ENCODE measurements at regions not wholly inside any gene's neighbourhood (a gene's known extent, or its start where the extent isn't known, plus 50 kb on each side); places are given as distances from the start of the nearest gene placed in this dataset.
"Not testable (repeated sequence)": the region's sequence is repeated elsewhere in the genome, so short reads cannot be mapped to it uniquely, and the experiment has no call there.

DNA sequence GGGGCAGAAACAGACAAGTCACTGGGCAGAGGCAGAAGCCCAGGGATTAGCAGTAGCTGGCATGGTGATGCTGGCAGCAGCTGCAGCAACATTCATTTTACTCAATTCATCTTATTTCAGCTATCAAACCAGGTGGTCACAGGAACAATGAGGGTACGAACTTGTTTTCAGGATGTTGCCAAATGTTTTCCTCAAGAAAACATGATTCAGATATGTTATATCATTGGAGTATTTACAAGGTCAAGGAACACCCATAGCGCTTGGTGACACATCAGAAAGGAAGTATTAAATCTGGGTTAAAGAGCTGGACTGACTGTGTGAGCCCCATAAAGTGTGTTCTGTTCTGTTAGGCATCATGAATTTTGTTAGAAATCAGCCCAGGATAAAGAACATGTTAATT, 456.9 kb upstream of the ID4 start:
- POLR2A ChIA-PET = no interaction called here
- Mint-ChIP-seq H3K27ac (no peak overlapping the region), H3K4me3 (no peak overlapping the region), H3K36me3 (no peaks in the 10 kb centered on the region), H3K4me1 (no peaks in the 10 kb centered on the region), H3K9me3 (peaks cover 2% of the 10 kb centered on the region), H3K27me3 (no peaks in the 10 kb centered on the region)
- no peak for DNase-seq
- no peak for ATAC-seq (ENCODE audit: low read depth)

DNA sequence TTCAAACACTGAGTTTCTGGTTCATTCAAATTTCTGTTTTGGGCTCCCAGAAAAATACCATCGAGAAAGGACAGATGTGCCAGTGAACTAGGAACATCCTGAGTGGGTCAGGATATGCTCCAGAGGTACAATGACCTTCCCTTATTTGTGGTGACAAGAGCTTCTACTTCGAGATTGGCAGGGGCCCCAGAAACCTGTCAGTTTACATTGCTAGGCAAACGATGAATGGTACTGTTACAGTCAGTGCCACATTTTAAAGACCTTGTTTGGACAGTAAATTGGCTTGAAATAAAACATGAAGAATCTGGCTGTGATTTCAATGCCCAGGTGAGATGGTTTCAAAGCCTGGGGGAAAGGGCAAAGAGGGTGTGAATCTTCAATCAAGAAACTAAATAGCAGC, 454.5 kb upstream of the ID4 start:
- no peaks in the 10 kb centered on the region for H3K36me3 Mint-ChIP-seq

DNA sequence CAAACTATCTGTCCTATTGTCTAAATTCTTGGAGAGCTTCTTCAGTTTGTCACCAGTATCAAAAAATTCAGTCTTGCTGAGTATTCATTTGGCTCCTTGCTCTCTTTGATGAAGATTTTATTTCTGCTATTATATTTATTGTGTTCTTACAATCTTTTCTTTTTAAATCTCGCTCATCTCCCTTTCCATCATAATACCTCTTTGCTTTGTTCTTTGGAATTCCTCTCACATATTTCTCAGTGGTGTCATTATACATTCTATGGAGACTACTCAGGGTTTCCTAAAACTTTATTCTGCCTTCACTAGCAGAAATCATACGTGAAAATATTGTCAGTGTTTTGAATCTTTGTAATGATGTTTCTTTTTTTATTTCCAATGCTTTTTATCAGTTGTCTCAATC, 445.2 kb upstream of the ID4 start:
- Mint-ChIP-seq H3K27ac (no peak overlapping the region), H3K27me3 (no peaks in the 10 kb centered on the region)

More for the DNA sequence above, 454.5 kb upstream of the ID4 start:
- H3K9me3 Mint-ChIP-seq = no peaks in the 10 kb centered on the region
- H3K4me3 Mint-ChIP-seq = no peak overlapping the region
- no peak for ATAC-seq (ENCODE audit: low read depth)
- no peak overlapping the region for H3K27ac Mint-ChIP-seq
- H3K27me3 Mint-ChIP-seq = no peaks in the 10 kb centered on the region
- no peak for DNase-seq
- POLR2A ChIA-PET = no interaction called here
- H3K4me1 Mint-ChIP-seq = no peaks in the 10 kb centered on the region

DNA sequence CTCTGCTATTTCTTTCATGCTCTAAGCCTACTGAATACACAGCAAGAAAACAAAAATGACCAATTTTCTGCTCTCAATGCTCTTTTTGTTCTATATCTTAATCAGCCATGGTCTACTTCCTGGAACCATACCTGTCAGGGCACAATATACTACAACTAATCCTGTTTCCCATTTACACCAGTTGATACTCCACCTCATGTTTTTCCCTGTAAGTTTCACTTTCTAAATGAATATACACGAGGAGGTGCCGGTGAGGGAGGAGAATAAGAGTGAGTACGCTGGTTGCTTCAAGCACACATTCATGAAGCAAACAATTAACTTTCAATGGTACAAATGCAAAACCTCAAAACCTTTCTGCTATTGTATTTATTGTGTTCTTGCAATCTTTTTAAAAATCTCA, 443.1 kb upstream of the ID4 start:
- H3K27me3 Mint-ChIP-seq = no peaks in the 10 kb centered on the region
- H3K4me1 Mint-ChIP-seq = no peaks in the 10 kb centered on the region
- no peak overlapping the region for H3K4me3 Mint-ChIP-seq
- no peaks in the 10 kb centered on the region for H3K36me3 Mint-ChIP-seq
- H3K9me3 Mint-ChIP-seq = peaks cover 3% of the 10 kb centered on the region
- POLR2A ChIA-PET = no interaction called here
- ATAC-seq (ENCODE audit: low read depth) = no peak
- H3K27ac Mint-ChIP-seq = no peak overlapping the region
- DNase-seq = no peak

More for the DNA sequence above, 445.2 kb upstream of the ID4 start:
- no peaks in the 10 kb centered on the region for H3K4me1 Mint-ChIP-seq
- no peak overlapping the region for H3K4me3 Mint-ChIP-seq
- no peaks in the 10 kb centered on the region for H3K36me3 Mint-ChIP-seq
- POLR2A ChIA-PET = no interaction called here
- peaks cover 3% of the 10 kb centered on the region for H3K9me3 Mint-ChIP-seq
- no peak for DNase-seq
- no peak for ATAC-seq (ENCODE audit: low read depth)

DNA sequence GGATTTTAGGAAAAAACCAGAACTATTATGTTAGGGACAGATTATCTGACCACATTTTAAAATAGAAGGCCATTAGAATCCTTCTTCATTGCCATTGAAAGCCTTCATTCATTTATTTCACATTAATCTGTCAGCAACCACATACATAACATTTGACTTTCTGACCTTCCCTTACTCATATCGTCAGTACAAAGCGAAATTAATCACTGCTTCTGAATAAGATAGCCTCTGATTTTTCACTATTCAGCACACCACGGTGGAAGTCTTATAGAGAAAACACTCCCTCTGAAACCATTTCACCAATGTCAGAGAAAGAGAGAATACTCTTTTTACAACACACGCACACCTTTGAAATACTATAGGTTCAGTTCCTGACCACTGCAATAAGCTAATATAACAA, 442.5 kb upstream of the ID4 start:
- Mint-ChIP-seq H3K27me3 (no peaks in the 10 kb centered on the region), H3K36me3 (no peaks in the 10 kb centered on the region), H3K4me1 (no peaks in the 10 kb centered on the region), H3K9me3 (peaks cover 3% of the 10 kb centered on the region), H3K27ac (no peak overlapping the region), H3K4me3 (no peak overlapping the region)
- no peak for DNase-seq
- ATAC-seq (ENCODE audit: low read depth) = no peak
- POLR2A ChIA-PET = no interaction called here

DNA sequence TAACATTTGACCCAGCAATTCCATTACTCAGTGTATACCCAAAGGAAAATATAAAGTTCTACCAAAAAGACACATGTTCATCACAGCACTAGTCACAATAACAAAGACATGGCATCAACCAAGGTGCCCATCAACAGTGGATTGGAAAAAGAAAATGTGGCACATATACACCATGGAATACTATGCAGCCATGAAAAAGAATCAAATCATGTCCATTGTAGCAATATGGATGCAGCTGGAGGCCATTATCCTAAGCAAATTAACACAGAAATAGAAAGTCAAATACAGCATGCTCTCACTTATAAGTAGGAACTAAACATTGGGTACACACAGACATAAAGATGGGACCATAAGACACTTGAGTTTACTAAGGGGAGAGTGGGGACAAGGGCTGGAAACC, 441.9 kb upstream of the ID4 start:
- POLR2A ChIA-PET = no interaction called here
- H3K4me3 Mint-ChIP-seq = no peak overlapping the region
- no peak overlapping the region for H3K27ac Mint-ChIP-seq
- ATAC-seq (ENCODE audit: low read depth) (no peak), DNase-seq (no peak)
- H3K9me3 Mint-ChIP-seq = peaks cover 3% of the 10 kb centered on the region
- H3K27me3 Mint-ChIP-seq = no peaks in the 10 kb centered on the region
- no peaks in the 10 kb centered on the region for H3K36me3 Mint-ChIP-seq
- no peaks in the 10 kb centered on the region for H3K4me1 Mint-ChIP-seq

DNA sequence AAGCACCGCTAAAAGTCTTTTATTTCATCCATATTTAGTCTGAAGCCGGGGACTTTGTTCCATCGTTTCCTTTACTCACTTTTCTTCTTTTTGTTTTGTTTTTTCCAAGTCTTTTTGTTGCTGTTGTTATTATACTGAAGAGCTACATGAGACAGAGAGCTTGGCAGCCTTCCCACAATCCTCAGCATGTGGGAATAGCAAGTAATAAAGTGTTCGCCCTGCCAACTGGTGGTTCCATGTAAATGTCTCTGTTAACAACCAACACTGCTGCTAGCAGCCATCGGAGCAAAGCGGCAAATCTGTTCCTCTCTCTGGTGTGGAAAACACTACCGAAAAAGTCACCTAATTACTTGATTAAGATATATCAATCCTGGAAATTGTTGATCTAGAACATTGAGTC, 437.8 kb upstream of the ID4 start:
- Mint-ChIP-seq H3K9me3 (peaks cover 5% of the 10 kb centered on the region), H3K27me3 (no peaks in the 10 kb centered on the region), H3K27ac (no peak overlapping the region), H3K4me1 (no peaks in the 10 kb centered on the region), H3K4me3 (no peak overlapping the region), H3K36me3 (no peaks in the 10 kb centered on the region)
- ATAC-seq (ENCODE audit: low read depth) (no peak), DNase-seq (no peak)
- POLR2A ChIA-PET = no interaction called here

DNA sequence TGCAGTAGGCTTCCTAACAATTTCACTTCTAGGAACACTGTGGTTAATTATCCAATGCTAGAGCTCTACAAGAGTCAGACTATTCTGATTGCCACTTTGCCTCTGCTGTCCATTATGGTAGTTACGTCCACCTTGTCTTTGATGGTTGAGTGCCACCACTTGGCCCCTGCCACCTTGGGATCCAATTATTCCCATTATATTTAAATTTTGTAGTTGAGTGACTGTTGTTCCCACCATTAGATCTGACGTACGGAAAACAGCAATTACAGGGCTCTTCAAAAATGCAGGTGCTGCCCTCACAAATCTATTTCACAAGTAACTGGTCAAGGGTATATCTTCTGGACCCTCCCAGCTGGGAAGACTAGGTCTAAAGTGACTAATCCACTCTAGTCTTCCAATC, 432.3 kb upstream of the ID4 start:
- H3K36me3 Mint-ChIP-seq; H3K4me3 Mint-ChIP-seq; H3K27ac Mint-ChIP-seq; POLR2A ChIA-PET; DNase-seq; H3K4me1 Mint-ChIP-seq; H3K27me3 Mint-ChIP-seq; ATAC-seq (ENCODE audit: low read depth): not testable (repeated sequence)
- peaks cover 10% of the 10 kb centered on the region for H3K9me3 Mint-ChIP-seq

DNA sequence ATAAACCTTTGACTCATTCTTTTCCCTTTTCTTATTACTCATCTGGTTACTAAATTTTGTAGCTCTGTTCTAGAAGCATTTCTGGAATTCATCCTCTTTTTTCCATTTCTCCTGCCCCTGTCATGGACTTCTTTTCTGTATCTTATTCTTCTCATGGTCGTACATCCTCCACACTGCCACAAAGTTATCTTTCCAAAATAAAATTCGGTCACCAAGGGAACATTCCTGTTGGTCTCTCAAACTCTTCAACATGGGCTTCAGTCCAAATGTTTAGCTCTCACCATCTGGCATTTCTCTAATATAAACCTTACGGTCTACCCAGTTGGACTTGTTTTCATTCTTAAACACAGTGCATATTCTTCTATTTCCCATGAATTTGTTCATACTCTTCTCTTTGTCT, 428.8 kb upstream of the ID4 start:
- no peaks in the 10 kb centered on the region for H3K36me3 Mint-ChIP-seq
- no peak for DNase-seq
- no peaks in the 10 kb centered on the region for H3K4me1 Mint-ChIP-seq
- H3K27me3 Mint-ChIP-seq = no peaks in the 10 kb centered on the region
- no peak for ATAC-seq (ENCODE audit: low read depth)
- H3K9me3 Mint-ChIP-seq = peaks cover 5% of the 10 kb centered on the region
- POLR2A ChIA-PET = no interaction called here
- no peak overlapping the region for H3K27ac Mint-ChIP-seq
- H3K4me3 Mint-ChIP-seq = no peak overlapping the region

DNA sequence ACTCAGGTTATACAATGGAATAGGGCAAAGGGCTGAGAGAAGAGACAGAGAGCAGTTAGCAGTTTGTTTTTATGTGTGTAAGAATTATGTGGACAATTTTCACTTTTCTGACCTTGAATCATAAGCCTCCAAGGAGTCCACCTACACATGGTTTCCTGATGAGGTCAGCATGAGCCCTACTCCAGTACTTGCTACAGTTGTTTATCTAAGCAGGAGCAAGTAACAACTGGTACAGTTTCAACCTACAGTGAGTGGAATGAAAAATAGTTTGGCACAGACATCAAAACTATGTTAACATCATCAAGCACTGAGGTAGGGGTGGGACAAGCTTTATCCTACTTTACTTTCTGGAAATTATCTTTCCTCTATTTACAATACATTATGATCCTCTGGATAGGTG, 426.7 kb upstream of the ID4 start:
- Mint-ChIP-seq H3K4me1 (no peaks in the 10 kb centered on the region), H3K27me3 (no peaks in the 10 kb centered on the region), H3K4me3 (no peak overlapping the region), H3K27ac (no peak overlapping the region), H3K36me3 (no peaks in the 10 kb centered on the region), H3K9me3 (peaks cover under 1% of the 10 kb centered on the region)
- no peak for ATAC-seq (ENCODE audit: low read depth)
- POLR2A ChIA-PET = no interaction called here
- no peak for DNase-seq

DNA sequence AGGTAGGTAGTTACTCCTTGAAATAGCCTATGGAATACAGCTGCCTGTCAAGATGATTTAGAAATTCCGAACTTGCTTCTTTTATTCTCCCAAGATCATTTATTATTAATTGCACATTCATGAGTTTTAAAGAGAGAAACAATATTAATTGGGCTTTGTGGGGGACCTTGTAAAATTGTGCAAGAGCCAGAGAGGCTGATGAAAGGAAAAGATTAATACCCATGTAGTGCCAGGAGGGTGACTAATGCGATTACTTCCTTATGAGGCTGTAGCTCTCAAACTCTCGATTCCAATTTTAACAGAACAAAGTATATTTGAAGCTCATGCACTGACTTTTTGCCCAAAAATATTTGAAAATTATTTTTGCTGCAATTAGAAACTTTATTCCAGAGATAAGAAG, 423.8 kb upstream of the ID4 start:
- H3K36me3 Mint-ChIP-seq = no peaks in the 10 kb centered on the region
- ATAC-seq (ENCODE audit: low read depth) (no peak), DNase-seq (no peak)
- no peak overlapping the region for H3K4me3 Mint-ChIP-seq
- POLR2A ChIA-PET = no interaction called here
- no peak overlapping the region for H3K27ac Mint-ChIP-seq
- H3K9me3 Mint-ChIP-seq = no peaks in the 10 kb centered on the region
- H3K4me1 Mint-ChIP-seq = no peaks in the 10 kb centered on the region
- no peaks in the 10 kb centered on the region for H3K27me3 Mint-ChIP-seq

DNA sequence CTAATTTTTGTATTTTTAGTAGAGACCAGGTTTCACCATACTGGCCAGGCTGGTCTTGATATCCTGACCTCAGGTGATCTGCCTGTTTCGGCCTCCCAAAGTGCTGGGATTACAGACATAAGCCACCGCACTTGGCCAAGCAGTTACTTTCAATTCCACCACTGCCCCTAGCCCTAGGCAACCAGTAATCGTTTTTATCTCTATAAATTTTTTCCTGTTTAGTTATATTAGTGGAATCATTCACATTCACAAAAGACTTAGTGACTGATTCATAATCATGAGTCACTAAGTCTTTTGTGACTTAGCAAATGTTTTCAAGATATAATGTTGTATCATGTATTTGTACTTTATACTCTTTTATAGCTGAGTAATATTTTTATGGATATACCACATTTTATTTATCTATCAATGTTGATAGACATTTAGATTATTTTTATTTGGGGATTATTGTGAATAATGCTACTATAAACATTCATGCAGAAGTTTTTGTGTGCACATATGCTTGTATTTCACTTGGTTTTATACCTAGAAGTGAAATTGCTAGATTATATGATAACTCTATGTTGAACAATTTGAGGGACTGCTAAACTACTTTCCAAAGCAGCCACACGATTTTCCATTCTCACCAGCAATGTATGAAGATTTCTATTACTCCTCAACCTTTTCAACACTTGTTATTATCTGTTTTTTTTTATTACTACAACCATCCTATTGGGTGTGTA, 421.4 kb upstream of the ID4 start:
- Mint-ChIP-seq H3K9me3 (peaks cover 1% of the 10 kb centered on the region), H3K36me3 (no peaks in the 10 kb centered on the region), H3K4me1 (no peaks in the 10 kb centered on the region), H3K4me3 (no peak overlapping the region), H3K27ac (no peak overlapping the region), H3K27me3 (no peaks in the 10 kb centered on the region)
- no peak for ATAC-seq (ENCODE audit: low read depth)
- POLR2A ChIA-PET = no interaction called here
- DNase-seq = no peak

DNA sequence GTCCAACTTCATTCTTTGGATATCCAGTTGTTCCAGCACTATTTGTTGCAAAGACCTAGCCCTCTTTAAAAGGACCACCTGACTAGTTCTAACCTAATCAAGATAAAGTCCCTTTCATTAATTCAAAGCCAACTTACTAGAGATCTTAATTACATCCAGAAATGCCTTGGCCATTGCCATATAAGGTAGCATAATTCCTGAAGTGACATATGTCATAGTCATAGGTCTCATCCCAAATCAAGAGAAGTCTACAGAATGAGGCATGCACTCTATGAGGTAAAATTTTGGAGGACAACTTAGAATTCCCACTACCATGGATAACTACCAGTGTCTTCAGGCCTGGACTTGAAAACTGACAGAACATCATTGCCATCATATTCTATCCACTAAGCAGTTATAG, 420.4 kb upstream of the ID4 start:
- Mint-ChIP-seq H3K9me3 (peaks cover 1% of the 10 kb centered on the region), H3K36me3 (no peaks in the 10 kb centered on the region), H3K27ac (no peak overlapping the region), H3K27me3 (no peaks in the 10 kb centered on the region), H3K4me3 (no peak overlapping the region), H3K4me1 (no peaks in the 10 kb centered on the region)
- ATAC-seq (ENCODE audit: low read depth) (no peak), DNase-seq (no peak)
- POLR2A ChIA-PET = no interaction called here

DNA sequence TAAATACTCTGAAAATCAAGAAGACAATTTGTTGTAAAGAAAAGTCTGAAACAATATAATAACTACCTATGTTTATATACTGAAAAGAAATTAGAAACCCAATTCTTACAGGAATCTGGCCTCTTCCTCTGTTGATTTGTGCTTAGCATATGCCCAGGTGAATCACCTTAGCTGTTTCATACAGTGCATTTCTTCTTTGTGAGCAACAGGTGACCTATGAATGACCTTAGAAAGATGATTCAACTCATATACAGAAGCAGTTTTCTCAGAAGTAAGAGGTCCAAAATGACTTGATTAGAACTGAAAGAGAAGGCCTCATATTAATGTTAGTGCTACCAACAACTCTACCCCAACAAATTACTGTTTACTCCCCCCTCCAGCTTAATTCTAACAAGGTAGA, 419.5 kb upstream of the ID4 start:
- ATAC-seq (ENCODE audit: low read depth) = no peak

DNA sequence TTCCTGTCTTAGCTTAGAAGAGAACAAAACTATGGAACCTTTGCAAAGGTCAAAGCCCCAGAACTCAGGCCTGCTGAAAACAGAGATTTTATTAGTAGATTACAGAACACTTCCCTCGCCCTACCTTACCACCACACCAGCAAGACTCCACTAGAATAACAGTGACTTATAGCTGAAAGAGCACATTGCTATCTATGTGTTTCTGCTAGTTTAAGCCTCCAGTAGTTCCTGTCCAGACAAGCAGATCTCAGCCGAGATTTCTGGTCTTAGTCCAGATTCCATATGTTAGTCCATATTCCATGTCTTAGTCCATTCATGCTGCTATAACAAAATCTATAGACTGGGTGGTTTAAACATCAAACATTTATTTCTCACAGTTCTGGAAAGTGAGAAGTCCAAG, 412.3 kb upstream of the ID4 start:
- no peak overlapping the region for H3K27ac Mint-ChIP-seq
- no peaks in the 10 kb centered on the region for H3K4me1 Mint-ChIP-seq
- no peaks in the 10 kb centered on the region for H3K36me3 Mint-ChIP-seq
- peaks cover 1% of the 10 kb centered on the region for H3K9me3 Mint-ChIP-seq
- no peaks in the 10 kb centered on the region for H3K27me3 Mint-ChIP-seq
- ATAC-seq (ENCODE audit: low read depth) (no peak), DNase-seq (no peak)
- POLR2A ChIA-PET = no interaction called here
- H3K4me3 Mint-ChIP-seq = no peak overlapping the region

More for the DNA sequence above, 419.5 kb upstream of the ID4 start:
- no peaks in the 10 kb centered on the region for H3K4me1 Mint-ChIP-seq
- no peak overlapping the region for H3K27ac Mint-ChIP-seq
- H3K4me3 Mint-ChIP-seq = no peak overlapping the region
- DNase-seq = no peak
- H3K36me3 Mint-ChIP-seq = no peaks in the 10 kb centered on the region
- H3K27me3 Mint-ChIP-seq = no peaks in the 10 kb centered on the region
- POLR2A ChIA-PET = no interaction called here
- H3K9me3 Mint-ChIP-seq = peaks cover 1% of the 10 kb centered on the region

Measured in activated naive CD8-positive, alpha-beta T cell treated with anti-CD3 and anti-CD28 coated beads, Interleukin-2, amount 10 ng/mL, durations not matched to agents 7 days and 5 days (primary cell).